Activated naive CD4-positive, alpha-beta T cell treated with anti-CD3 and anti-CD28 coated beads, Interleukin-2, amount 50 U/mL, for 72 hours (primary cell): ENCODE measurements at regions not wholly inside any gene's neighbourhood (a gene's known extent, or its start where the extent isn't known, plus 50 kb on each side); places are given as distances from the start of the nearest gene placed in this dataset.
"Not testable (repeated sequence)": the region's sequence is repeated elsewhere in the genome, so short reads cannot be mapped to it uniquely, and the experiment has no call there.

Source experiments
- ATAC-seq, 2 donors: fragments of 150-1000 bp; cut with Tn5 transposase; 2 replicates each; pipeline ENCODE4 v1.10.0; 2021; ENCODE audit warnings: mild to moderate bottlenecking in 2 of 2, moderate library complexity in 2 of 2
- DNase-seq, 2 donors: peaks; one replicate each; pipeline ENCODE4 v3.0.0; 2021 to 2022; ENCODE audit warnings: low spot score in 2 of 2
- H3K27ac Mint-ChIP-seq, 2 donors: one replicate each; pipeline ENCODE4 v1.8.0; 2022; ENCODE audit warnings: mild to moderate bottlenecking in 2 of 2, mixed read lengths in 2 of 2
- H3K36me3 Mint-ChIP-seq, 2 donors: one replicate each; pipeline ENCODE4 v1.8.0; 2022; ENCODE audit warnings: mixed read lengths in 2 of 2
- H3K9me3 Mint-ChIP-seq, 2 donors: one replicate each; pipeline ENCODE4 v1.8.0; 2022; ENCODE audit warnings: mixed read lengths in 2 of 2

DNA sequence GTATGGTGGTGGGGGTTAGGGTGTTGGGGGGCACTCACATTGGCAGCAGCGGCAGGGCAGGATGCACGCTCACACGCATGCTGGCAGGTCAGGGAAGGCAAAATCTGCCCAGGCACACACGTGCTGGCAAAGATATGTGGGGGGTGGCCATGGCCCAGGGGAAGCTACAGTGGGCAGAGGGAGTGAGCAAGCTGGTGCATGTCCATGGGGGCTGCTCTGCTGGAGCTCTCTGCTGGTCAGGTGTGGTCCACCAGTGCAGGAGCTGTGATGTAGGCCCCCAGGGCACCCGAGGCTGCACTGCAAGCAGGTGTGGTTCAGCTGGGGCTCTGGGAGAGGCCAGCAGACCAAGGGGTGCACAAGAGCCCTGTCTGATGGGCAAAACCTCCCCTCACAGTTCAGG lies 491.5 kb upstream of the TNP1 start:
- DNase-seq (no peak), ATAC-seq (no peak)
- Mint-ChIP-seq H3K36me3 (peaks cover 10 to 18% of the 10 kb centered on the region in 2 donors), H3K27ac (no peak overlapping the region), H3K9me3 (peaks cover 15 to 20% of the 10 kb centered on the region in 2 donors)

DNA sequence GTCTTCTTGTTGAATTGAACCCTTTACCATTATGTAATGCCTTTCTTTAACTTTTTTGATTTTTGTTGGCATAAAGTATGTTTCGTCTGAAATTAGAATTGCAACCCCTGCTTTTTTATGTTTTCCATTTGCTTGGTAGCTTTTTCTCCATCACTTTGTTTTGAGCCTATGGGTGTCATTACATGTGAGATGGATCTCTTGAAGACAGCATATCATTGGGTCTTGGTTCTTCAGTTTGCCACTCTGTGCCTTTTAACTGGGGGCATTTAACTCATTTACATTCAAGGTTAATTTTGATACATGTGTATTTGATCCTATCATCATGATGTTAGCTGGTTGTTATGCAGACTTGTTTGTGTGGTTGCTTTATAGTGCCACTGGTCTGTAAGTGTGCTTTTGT lies 489.4 kb upstream of the TNP1 start:
- DNase-seq (no peak), ATAC-seq (no peak)
- Mint-ChIP-seq H3K9me3 (peaks cover 18 to 20% of the 10 kb centered on the region in 2 donors), H3K27ac (no peak overlapping the region), H3K36me3 (peaks cover 10 to 11% of the 10 kb centered on the region in 2 donors)

DNA sequence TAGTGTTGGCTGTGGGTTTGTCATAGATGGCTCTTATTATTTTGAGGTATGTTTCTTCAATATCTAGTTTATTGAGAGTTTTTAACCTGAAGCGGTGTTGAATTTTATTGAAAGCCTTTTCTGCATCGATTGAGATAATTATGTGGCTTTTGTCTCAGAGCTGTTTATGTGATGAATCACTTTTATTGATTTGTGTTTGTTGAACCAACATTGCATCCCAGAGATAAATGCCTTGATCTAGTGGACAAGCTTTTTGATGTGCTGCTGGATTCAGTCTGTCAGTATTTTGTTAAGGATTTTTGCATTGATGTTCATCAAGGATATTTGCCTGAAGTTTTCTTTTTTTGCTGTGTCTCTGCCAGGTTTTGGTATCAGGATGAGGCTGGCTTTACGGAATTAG lies 487.8 kb upstream of the TNP1 start:
- H3K9me3 Mint-ChIP-seq: peaks cover 18 to 20% of the 10 kb centered on the region in 2 donors
- ATAC-seq, H3K27ac Mint-ChIP-seq, DNase-seq: not testable (repeated sequence)
- H3K36me3 Mint-ChIP-seq: peaks cover 10 to 11% of the 10 kb centered on the region in 2 donors

DNA sequence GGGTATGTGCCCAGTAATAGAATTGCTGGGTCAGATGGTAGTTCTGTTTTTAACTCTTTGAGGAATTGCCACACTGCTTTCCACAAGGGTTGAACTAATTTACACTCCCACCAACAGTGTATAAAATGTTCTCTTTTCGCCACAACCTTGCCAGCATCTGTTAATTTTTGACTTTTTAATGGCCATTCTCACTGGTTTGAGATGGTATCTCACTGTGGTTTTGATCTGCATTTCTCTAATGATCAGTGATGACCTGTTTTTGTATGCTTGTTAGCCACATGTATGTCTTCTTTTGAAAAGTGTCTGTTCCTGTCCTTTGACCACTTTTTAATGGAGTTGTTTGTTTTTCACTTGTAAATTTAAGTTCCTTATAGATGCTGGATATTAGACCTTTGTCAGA lies 486.2 kb upstream of the TNP1 start:
- Mint-ChIP-seq H3K36me3 (peaks cover 9 to 10% of the 10 kb centered on the region in 2 donors), H3K9me3 (peaks cover 18 to 20% of the 10 kb centered on the region in 2 donors)
- not testable (repeated sequence) for H3K27ac Mint-ChIP-seq, DNase-seq, ATAC-seq

DNA sequence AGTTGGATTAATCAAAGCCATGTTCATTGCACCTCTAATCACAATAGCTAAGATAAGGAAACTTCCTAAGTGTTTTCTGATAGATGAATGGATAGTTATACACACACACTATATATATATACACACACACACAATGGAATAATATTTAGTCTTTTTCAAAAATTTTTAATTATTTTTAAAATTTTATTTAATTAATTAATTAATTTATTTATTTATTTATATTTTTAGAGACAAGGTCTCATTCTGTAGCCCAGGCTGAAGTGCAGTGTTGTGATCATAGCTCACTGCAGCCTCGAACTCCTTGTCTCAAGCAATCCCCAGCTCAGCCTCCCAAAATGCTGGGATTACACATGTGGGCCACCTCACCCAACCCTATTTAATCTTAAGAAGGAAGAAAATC lies 481.0 kb upstream of the TNP1 start:
- peaks cover 0 to 4% of the 10 kb centered on the region in 2 donors for H3K9me3 Mint-ChIP-seq
- H3K36me3 Mint-ChIP-seq: no peaks in the 10 kb centered on the region
- DNase-seq: no peak
- H3K27ac Mint-ChIP-seq: no peak overlapping the region
- ATAC-seq: no peak

- Mint-ChIP-seq H3K9me3 (peaks cover 0 to 4% of the 10 kb centered on the region in 2 donors), H3K27ac (no peak overlapping the region), H3K36me3 (no peaks in the 10 kb centered on the region)
- ATAC-seq: no peak
- no peak for DNase-seq
These were observed 480.3 kb upstream of the TNP1 start for GRCh38 chr2:217340176-217340575.

GRCh38 chr2:217339753-217340152 lies 479.9 kb upstream of the TNP1 start:
- no peak overlapping the region for H3K27ac Mint-ChIP-seq
- DNase-seq: no peak
- H3K36me3 Mint-ChIP-seq: no peaks in the 10 kb centered on the region
- ATAC-seq: no peak
- peaks cover 0 to 4% of the 10 kb centered on the region in 2 donors for H3K9me3 Mint-ChIP-seq

DNA sequence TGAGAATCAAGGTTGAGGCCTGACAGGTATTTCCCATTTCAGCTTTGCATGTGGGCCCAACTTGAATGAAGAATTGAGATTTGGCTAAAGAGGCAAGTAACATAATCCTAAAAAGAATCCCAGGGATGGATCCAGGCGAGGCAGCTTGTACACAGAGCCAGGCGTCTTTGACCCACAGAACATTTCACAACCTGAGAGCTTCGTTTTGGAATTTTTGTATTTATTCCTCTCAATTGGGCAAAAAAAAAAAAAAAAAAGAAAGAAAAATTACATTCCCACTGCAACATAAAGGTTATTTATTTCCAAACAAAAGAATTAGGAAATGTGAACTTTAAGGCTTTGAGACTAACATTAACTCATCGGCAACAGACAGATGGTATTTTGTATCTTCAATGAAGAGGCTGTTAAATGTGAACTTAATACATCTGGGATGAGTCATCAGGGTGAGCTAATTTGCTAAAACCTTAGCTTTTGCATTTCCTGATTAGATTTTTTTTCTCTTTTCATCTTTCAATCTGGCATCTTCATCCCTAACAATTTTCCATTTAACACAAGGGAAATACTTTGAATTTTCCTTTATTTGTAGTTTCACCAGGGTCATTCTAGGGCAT lies 478.5 kb upstream of the TNP1 start:
- no peak overlapping the region for H3K27ac Mint-ChIP-seq
- H3K36me3 Mint-ChIP-seq: no peaks in the 10 kb centered on the region
- no peak for ATAC-seq

GRCh38 chr2:217337771-217338170 lies 477.9 kb upstream of the TNP1 start:
- no peak for ATAC-seq
- no peak for DNase-seq
- no peak overlapping the region for H3K27ac Mint-ChIP-seq
- peaks cover 0 to 4% of the 10 kb centered on the region in 2 donors for H3K9me3 Mint-ChIP-seq
- H3K36me3 Mint-ChIP-seq: no peaks in the 10 kb centered on the region

More for the DNA sequence above, 478.5 kb upstream of the TNP1 start:
- no peak for DNase-seq
- H3K9me3 Mint-ChIP-seq: peaks cover 0 to 4% of the 10 kb centered on the region in 2 donors

GRCh38 chr2:217336694-217337093 lies 476.8 kb upstream of the TNP1 start:
- peaks cover 0 to 4% of the 10 kb centered on the region in 2 donors for H3K9me3 Mint-ChIP-seq
- ATAC-seq: no peak
- no peak for DNase-seq
- H3K36me3 Mint-ChIP-seq: no peaks in the 10 kb centered on the region
- H3K27ac Mint-ChIP-seq: no peak overlapping the region

DNA sequence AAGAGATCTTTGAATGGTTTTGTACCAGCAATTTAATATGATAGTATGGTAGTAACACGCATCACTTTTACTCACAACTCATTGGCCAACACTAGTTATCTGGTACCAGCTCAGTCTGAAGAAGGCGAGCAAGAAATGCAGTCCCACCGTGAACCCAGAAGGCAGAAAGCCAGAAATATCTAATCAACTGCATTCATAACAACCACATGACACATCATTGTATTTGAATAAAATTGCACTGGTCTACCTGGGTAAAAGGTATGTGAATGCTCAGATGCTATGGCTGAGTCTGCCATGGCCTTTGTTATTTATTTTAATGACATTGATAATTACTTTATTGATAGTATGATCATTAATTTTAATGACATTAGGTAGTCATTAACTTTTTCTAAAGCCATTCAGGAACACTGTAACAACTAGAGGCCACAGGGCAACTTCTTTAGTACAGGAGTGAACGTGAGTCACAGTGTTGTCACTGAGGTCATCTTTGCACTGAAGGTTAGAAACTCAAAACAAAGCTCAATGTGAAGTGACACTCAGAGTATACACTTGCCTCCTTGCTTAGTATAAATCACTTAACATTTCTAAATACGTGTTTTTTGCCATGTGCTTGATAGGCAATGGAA lies 475.6 kb upstream of the TNP1 start:
- H3K9me3 Mint-ChIP-seq: peaks cover 0 to 4% of the 10 kb centered on the region in 2 donors
- DNase-seq: no peak
- H3K27ac Mint-ChIP-seq: no peak overlapping the region
- no peaks in the 10 kb centered on the region for H3K36me3 Mint-ChIP-seq
- no peak for ATAC-seq

GRCh38 chr2:217334561-217334960 lies 474.7 kb upstream of the TNP1 start:
- Mint-ChIP-seq H3K9me3 (peaks cover 0 to 4% of the 10 kb centered on the region in 2 donors), H3K27ac (no peak overlapping the region), H3K36me3 (no peaks in the 10 kb centered on the region)
- no peak for ATAC-seq
- DNase-seq: no peak

- ATAC-seq (no peak), DNase-seq (no peak)
- Mint-ChIP-seq H3K27ac (no peak overlapping the region), H3K36me3 (no peaks in the 10 kb centered on the region), H3K9me3 (peaks cover 0 to 4% of the 10 kb centered on the region in 2 donors)
These were observed 473.0 kb upstream of the TNP1 start for GRCh38 chr2:217332866-217333265.

- DNase-seq: no peak
- no peak for ATAC-seq
- Mint-ChIP-seq H3K9me3 (peaks cover 0 to 2% of the 10 kb centered on the region in 2 donors), H3K27ac (no peak overlapping the region), H3K36me3 (no peaks in the 10 kb centered on the region)
These were observed 472.5 kb upstream of the TNP1 start for GRCh38 chr2:217332417-217332791.

DNA sequence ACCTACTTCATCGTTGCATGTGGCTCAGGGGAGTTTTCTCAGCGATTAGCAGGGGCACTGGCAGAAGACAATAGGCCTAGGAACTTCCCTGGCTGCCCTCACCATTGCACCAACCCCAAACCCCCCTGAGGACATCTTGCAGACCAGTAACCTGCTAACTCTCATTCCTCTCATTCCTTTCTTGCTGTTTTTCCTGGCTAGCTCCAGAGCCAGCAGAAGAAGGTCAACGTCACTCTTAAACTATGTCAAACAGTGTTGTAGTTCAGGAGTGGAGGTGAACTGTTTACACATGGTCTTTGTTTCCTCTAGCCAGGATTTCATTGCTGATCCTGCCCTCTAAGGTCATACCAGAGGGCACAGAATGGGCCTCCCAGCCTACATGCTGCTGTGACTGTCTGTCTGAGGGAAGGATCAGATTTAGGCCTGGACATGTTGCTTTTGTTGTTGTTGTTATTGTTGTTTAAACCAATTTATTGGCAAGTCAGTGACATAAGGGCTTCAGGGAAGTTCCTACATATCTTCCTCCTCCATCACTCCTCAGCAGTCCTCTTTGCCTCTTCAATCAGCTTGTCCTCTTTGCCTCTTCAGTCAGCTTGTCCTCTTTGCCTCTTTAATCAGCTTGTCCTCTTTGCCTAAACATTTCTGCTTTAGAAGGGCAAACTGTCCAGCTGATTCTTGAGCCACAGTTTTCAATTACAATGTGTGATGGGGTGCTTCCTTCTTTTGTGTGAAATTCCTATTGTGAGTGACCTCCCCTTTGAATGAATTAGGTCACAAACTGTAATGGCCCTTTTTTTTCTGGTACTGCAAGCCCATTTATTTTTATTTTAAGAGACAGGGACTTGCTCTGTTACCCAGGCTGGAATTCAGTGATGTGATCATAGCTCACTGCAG lies 471.9 kb upstream of the TNP1 start:
- no peak for DNase-seq
- no peak for ATAC-seq
- Mint-ChIP-seq H3K9me3 (no peaks in the 10 kb centered on the region), H3K27ac (no peak overlapping the region), H3K36me3 (no peaks in the 10 kb centered on the region)

DNA sequence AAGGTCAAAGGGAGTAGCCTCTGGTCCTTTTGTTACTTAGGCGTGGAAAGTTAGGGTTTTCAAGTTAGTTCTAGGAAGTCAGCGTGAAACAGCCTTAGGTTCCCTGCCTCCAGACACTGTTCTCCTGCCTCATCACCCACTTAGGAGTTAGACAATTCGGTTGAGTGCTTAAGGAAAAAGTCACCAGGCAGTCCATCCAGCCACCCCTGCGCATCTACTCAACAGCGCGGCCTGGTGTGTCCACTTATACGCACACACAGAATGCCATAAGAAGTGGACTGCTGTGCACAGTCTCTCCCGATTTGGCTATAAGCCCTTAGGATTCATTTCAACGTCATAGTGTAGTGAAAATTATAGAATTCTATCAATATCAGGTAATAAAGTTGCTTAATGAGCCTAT lies 470.8 kb upstream of the TNP1 start:
- ATAC-seq (no peak), DNase-seq (no peak)
- no peak overlapping the region for H3K27ac Mint-ChIP-seq

DNA sequence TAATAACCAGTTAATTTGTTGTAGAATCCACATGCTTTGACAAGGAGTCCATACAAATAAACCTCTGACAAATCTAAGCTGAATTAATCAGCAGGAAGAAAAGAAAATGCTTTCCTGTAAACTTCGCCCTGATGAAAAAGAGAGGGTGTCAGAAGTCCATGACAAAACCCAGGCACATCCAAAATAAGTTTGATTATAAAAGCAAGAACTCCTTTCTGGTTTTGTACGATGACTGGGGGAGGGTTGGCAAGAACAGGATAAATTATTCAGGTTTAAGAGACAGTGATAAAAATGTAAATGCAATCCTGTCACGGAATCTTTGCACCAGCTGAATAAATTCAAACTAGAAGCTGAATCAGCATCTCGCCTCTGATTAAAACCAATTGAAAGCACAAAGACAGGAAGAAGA lies 469.2 kb upstream of the TNP1 start:
- no peak overlapping the region for H3K27ac Mint-ChIP-seq
- ATAC-seq: no peak
- peaks cover 7 to 13% of the 10 kb centered on the region in 2 donors for H3K9me3 Mint-ChIP-seq
- peaks cover 16 to 24% of the 10 kb centered on the region in 2 donors for H3K36me3 Mint-ChIP-seq
- DNase-seq: no peak

More for the DNA sequence above, 470.8 kb upstream of the TNP1 start:
- Mint-ChIP-seq H3K9me3 (peaks cover 1 to 3% of the 10 kb centered on the region in 2 donors), H3K36me3 (peaks cover 2 to 8% of the 10 kb centered on the region in 2 donors)
